Activated naive CD8-positive, alpha-beta T cell treated with anti-CD3 and anti-CD28 coated beads, Interleukin-2, amount 50 U/mL, for 16 hours (primary cell): ENCODE measurements at regions not wholly inside any gene's neighbourhood (a gene's known extent, or its start where the extent isn't known, plus 50 kb on each side); places are given as distances from the start of the nearest gene placed in this dataset.
A peak's percentile ranks its signal among the peaks of the same experiment; 100 is the strongest.

Source experiments
- DNase-seq: peaks from one replicate; pipeline ENCODE4 v3.0.0-alpha.2; 2020; ENCODE audit warnings: low read depth, low spot score

DNA sequence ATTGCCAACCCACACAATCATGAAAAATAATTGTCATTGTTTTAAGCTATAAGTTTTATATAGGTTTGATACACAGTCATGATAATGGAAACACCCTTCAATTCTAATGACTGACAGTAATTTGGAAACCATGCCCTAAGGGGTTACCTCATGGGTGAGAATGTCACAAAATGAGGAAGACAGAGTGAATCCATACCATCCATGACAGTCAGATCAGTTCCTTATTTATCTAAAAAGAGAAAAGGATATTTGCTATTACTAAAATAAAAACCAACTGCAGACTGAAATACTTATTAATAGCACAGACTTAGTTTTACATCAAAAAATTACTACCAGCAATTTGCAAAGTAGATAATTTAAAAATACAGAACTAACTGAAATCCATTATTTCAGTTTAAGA is 437.8 kb downstream of the UTRN start:
- no peak for DNase-seq

DNA sequence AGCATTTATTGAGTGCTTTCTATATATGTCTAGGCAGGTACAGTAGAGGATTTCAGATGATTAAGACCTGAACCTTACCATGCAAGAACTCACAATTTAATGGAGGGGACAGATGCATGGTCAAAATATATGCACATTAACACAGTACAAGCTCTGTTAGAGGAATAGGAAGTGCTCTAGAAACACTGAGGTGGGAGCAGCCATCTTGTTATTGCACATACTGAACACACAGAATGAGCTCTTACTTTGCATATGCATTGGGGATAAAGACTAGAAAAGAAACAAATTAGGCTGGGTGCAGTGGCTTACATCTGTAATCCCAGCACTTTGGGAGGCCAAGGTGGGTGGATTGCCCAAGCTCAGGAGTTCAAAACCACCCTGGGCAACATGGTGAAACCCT is 438.3 kb downstream of the UTRN start:
- DNase-seq, result no peak

DNA sequence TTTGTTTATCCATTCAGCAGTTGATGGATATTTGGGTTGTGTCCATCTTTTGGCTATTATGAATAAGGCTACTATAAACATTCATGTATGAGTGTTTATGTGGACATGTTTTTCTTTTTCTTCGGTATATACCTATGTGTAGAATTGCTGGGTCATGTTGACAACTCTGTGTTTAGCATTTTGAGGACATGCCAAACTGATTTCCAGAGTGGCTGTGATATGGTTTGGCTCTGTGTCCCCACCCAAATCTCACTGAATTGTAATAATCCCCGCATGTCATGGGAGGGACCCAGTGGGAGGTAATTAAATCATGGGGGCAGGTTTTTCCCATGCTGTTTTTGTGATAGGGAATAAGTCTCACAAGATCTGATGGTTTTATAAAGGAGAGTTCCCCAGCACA is 439.7 kb downstream of the UTRN start:
- no peak for DNase-seq

DNA sequence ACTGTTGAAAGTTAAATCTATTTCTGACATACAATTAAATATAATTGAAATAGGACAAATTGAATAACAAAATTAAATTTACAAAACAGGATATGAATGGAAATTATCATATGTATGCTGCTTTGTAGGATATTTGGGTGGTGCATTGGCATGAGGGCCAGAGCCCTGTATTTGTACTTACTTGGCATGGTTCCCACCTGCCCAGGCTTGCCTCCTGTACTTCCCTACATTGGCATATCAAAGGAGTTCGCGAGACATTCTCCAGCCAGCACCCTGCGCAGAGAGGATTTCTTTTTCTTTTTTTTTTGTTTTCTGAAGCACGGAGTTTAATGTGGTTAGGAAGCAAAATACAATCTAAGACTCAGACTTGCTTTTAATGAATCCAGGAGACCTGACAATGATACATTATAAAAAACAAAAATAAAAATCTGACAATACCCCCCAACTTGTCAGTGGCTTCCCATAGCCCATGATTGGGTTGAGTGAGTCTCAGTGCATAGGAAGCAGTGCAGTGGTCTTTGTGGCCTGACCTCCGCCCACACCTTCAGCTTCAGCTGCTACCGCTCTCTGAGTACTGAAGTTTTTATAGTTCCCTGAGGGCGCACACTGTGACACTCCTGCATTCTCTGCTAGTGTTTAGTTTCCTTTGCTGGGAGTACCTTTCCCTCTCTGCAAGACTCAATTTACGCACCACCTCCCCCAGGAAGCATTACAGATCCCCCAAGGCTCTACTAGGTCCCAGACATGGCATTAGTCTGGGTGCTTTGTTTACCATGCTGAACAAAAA is 440.8 kb downstream of the UTRN start:
- peak; percentile 4 for DNase-seq

DNA sequence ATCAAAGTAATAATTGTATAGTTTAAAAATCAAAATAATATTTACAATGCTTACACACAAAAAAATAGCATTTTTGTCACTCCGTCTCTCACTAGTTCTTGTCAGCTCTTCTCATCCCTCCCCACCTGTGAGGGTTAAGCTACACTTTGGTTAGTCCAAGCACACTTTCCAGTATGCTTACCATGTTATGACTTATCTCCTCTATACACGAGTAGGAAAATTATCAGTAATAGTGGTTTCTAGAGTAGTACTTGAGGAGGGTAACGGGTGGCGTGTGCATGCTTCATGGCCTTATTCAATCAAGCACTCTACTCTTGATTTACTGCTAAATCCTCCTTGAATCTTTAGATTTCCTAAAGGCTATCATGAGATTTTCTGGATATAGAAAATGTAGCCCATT is 443.7 kb downstream of the UTRN start:
- no peak for DNase-seq

DNA sequence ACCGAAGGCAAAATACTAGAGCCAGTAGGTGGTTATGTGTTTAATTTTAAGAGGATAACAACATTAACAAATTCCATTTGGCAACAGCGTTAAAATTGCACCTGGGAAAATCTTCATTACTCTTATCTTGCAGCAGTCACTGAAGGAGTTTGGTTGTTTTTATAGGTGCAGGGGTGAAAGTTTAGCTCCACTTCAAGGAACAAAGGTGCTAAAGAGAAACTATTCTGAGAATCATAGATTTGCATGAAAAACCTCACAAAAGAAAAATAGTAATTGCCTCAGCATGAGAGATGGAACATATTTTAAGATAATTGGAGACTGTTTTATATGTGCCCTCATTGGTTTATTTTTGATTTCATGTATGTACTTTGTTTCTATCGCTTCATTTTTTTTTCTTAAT is 444.4 kb downstream of the UTRN start:
- no peak for DNase-seq

DNA sequence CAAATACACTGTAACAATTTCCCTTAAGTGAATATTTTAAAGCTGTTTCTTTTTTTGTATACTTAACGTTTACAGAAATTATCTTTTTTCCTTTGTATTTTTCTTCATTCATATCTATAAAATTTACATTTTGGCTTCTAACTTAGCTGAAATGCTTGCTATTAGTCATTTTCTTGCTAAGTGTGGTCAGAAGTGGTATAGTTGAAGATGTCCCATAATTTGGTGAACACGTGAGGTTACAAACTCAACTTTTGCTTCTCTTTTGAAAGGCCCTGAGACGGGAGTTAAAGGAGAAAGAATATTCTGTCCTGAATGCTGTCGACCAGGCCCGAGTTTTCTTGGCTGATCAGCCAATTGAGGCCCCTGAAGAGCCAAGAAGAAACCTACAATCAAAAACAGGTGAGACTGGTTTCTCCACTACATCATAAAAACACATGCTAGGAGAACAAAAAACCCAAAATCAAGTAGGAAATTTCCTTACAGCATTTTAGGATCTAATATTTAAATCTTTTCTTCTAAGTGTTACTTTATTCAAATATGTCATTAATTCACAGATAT is 445.0 kb downstream of the UTRN start:
- no peak for DNase-seq

DNA sequence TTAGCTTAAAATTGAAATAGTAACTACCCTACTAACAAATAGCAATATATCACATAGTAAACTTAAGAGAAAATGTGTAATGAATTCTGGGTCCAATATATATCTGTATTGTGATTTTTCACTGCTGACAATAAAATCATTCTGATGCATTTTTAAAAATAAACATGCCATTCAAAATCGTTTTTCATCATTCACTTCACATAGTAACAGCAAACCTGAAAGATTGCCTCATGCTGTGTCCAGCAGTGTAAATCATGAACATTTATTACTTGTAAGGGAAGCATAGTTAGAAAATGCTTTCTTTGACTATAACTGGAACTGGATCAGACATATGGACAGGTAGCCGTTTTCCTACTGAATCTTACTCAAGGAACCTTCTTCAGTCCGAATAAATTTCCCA is 446.1 kb downstream of the UTRN start:
- no peak for DNase-seq

DNA sequence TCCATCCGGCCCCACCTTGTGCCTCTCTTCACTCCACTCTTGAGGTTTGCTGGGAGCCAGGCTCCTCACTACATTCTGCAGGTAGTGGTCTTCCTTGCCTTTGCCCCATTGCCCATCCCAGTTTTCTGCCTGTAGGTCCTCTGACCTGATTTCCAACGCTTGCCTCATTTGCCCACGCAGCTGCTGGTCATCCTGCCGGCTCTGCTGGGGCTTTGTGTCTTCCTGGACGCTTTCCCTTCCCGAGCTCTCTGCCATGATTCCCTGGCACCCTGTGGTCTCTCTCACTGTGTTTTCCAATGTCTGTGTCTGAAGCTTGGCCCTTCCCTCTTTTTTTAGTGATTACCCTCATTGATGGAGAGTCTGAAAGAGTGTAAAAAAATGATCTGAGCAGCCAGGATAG is 451.6 kb downstream of the UTRN start:
- no peak for DNase-seq

DNA sequence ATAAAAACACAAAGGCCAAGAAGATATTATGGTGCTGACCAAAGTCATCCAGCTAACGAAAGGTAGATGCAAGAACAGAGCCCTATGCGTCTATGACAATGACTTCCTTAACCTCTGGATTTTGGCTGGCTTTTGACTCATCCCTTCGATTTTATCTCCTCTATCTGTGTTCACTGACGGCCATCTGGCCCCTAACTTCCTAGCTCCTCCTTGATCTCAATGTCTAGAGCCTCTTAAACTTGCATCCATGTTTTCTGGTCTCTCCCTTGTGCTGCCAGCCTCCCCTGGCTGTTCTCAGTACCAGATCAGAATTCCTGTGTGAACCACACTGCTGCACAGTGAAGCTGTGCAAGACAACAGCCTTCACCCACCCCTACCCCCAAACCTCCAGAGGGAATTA is 452.9 kb downstream of the UTRN start:
- no peak for DNase-seq

DNA sequence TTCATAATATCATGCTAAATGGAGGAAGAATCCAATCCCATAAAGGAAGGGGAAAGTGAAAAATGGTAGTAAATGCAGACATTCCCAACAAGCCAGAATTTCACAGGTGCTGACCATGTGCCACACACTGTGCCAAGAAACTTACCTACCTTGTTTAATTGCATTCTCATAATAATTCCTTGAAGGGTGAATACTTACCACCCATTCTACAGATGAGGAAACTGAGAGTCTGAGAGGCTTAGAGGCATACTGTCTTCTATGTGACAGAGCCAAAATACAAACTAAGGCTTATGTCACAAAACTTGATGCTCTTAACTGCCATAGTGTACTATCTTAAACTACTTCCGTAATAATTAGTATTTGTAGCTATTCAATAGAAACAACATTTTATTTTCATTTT is 454.7 kb downstream of the UTRN start:
- DNase-seq, result no peak

DNA sequence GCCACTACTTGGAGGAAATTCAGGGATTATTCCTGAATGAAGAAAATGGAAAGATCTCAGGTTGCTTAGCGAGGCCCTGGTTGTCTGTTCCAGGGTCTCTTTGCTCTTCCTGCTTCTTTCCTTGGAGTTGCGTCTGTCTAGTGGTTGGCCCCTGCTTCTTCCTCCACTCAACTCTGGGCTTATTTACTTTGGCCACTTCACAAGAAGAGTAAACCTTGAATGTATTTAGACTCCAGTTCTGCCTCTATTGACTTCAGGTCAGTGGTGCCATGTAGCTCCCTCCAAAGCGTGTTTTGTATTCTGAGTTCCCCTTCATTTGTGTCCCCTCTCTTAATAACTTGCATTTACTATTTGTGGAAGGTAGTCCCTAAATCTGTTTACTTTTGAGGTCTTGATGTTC is 456.5 kb downstream of the UTRN start:
- DNase-seq, result no peak

DNA sequence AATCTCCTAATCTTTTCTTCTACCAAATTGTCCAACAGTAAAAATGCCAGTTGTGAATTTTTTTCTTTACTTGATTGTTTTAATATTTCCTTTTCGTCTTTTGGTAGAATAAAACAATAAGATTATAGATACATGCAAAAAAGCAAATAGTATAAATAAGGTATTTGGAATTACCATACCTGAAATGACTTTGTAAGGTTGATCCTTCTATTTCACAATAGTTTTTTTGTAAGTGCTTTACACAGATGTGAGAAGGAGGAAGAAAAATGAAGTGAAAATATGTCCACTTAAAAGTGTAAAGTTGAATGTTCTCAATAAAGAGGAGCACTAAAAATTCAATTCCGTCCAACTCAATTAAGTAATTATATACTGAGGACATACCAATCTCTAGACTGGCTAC is 457.6 kb downstream of the UTRN start:
- DNase-seq, result no peak

DNA sequence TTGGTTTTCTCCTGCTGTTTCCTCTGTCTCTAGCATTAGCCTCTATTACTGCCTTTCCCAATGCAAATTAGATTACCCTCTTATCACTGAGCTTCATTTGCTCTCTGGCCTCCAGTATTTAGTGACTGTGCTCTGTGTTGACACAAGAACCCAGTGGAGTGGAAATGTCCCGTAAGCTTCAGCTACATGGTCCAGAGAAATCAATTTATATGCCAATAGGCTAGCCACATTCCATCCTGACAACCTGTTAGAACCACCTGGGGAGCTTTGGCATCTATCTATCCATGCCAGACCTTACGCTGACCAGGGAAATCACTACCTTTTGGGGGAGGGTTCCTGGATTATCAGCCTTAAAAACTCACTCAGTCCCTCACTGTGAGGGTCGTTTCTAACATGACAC is 459.6 kb downstream of the UTRN start:
- no peak for DNase-seq

DNA sequence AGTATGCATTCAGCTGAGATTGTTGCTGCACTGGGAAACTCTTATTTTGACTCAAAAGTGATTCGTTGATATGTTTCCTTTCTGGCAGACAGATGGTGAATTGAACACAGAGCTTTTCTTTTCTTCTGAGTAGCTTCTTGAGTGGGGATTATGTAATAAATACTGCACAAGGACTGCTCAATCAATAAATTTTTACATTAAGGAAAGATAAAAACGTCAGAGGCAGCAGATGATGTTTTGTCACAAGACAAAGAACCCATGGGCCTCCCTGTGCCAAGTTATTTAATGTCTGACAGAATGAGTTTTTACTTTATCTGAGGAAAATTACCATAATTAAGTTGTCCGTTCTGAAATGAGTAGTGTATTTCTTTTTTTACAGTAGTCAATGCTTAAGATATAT is 460.3 kb downstream of the UTRN start:
- no peak for DNase-seq

DNA sequence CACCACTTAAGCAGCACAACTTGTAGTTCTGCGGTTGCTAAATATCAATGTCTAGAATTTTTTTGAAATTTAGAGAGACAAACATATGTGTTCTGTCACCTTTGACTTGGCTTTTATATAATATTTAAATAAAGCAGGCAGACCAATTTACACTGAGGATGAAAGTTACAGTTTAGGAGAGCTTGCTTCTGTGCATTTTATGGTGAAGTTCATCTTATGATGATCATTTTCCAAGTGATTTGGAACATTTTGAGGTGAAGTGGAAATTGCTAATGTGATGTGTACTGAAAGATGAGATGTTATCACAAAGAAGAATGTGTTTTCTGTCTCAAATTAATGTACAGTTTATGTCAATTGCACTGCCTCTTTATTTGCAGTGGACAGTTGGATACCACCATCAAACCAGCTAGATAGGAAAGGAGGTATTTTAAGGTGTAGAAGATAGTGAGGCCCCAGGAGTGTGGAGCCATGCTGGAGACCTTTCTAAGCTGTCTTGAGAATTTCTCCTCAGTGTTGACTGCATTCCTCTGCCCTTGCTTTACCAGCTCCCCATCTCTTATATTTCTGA is 461.9 kb downstream of the UTRN start:
- DNase-seq, result no peak

DNA sequence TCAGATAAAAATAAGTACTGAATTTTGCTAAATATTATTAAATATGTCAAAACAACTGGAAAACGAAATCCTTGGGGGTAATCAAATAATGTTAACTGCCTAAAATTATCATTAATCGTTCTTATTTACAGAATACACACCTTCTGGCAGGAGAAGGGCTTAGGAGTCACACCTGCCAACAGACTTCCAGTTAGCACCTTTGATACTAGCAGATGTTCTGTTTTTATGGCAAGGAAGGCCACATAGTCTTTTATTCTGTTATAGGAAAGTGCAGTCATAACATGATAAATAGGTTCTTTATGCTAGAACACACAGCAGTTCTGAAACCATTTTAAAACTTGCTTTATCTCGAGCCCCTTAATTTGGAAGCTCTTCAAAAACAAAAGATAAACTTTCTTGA is 464.1 kb downstream of the UTRN start:
- no peak for DNase-seq

DNA sequence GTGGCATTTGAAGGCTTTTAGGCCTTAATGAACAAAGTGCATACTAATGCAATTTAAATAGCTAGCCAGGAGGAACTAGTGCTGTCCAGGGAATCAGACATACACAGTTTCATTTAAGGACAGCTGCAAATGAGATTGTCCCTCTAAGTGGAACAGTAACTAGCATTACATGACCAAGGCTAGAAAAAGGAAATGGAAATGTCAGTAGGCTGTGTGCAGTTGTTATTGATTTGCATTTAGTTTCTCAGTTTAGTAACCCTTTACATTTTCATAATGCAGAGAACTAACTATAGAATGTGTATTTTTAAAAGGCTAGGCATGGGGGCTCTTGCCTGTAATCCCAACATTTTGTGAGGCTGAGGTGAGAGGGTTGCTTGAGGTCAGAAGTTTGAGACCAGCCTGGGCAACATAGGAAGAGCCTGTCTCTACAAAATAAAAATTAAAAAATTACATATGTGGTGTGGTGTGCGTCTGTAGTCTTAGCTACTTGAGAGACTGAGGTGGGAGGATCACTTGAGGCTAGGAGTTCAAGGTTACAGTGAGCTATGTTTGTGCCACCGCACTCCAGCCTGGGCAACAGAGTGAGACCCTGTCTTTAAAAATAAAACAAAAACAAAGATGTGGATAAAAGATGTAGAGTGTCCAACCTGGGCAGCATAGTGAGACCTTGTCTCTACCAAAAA is 468.0 kb downstream of the UTRN start:
- no peak for DNase-seq

DNA sequence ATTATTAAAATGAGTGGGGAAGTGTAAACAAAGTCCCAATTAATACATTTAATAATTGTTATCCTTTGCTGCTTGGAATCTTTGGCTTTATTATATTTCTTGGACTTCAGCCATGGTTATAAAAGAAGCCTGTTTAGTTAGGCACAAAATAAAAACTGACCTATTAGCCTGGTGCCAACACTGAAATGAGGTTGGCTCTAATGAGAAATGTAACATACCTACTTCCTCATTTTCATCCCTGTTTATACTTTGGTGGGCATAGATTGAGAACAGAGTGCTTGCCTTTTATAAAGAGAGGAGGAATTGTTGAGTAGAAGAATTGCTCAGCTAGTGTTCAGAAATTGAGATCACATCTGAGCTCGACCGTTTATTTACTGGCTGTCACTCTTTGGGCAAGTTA is 471.3 kb downstream of the UTRN start:
- no peak for DNase-seq

DNA sequence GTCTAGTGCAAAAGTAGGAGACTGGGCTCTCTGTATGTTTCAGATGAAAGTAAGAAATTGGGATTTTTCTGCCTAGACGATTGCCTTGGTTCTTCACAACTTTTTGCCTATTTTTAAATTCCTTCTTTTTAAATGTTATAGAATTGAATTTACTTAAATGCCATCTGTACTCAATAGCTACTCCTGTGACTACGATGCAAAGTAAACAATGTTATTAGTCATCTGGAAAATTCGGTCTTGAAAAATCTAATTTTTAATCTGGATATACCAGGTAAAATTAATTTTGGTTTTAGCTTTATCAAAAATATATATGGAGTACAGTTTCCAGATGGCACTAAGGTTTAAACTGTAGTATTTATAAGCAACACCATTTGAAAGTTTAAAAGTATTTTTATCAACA is 472.2 kb downstream of the UTRN start:
- DNase-seq, result no peak

DNA sequence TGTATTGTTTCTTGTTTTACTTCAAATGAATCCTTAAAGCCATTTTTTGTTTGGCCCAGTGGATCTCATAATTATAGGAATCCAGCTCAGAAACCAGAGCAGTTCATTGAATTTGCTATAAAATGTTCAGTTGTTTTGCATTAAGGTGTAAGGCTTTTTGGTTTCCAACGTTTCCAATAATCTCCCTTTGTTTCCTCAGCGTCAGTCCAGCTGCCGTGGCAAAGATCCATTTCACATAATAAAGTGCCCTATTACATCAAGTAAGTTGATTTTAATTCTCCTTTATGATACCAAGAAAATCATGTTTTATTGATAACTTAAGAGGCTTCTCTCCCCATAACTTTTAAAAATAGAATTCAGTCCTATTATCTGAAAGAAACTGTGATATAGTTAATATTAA is 472.6 kb downstream of the UTRN start:
- DNase-seq, result no peak

DNA sequence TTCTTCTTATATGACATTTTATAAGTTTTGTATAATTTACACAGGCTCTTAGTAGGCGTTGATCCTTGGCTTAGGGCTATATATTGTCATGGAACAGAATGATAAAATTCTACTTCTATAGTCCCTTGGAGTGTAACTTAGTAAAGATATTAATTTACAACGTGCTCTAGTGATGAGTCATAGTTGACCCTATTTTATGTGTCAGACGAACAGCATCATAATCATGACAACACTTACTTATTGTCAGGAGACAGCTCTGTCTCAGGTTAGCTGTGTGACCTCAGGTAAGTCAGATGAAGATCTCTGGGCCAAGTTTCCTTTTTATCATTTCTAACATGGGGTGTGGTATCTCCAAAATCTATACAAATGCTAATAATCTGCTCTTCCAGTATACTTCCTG is 473.5 kb downstream of the UTRN start:
- DNase-seq, result no peak

DNA sequence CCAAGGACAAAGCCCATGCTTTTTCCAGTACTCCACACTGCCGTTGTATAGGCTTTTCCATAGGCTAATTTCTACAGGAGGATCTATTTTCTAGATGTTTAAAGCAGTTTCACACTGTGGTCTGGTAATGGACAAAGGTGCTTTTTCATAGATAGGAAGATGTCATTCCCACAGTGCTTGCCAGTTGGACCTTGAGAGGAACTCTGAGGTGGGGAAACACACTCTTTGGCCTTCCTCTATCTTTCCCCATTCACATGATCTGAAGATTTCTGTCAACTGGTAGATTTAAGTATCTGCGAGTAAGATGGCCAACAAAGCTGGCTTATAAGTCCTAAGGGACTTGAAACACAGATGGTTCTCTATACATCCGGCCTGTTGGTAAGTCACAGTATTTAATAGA is 477.3 kb downstream of the UTRN start:
- no peak for DNase-seq
